Iris pigment epithelial cell (primary cell): ENCODE measurements at regions not wholly inside any gene's neighbourhood (a gene's known extent, or its start where the extent isn't known, plus 50 kb on each side); places are given as distances from the start of the nearest gene placed in this dataset.
"Not testable (repeated sequence)": the region's sequence is repeated elsewhere in the genome, so short reads cannot be mapped to it uniquely, and the experiment has no call there.

Experiments used
- DNase-seq: peaks from one replicate; pipeline ENCODE4 v3.0.0-alpha.2; 2011; ENCODE audit warnings: low read depth

DNA sequence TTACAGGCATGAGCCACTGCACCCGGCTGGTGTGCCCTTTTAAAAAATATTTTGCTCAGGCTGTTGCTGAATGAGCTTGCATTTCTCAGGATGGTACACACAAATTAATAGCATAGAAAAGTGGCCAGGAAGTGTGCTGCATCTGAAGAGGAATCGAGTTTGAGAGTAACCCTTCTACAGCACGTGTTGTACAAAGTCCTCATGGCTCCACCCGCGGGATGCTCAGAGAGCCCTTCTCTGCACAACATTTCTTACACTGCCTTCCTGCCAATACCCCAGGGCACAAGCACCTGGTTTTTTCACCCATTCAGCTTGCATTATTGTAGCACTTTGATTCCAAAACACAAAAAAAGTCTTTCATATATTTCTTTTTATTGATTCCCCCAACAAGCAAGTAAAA, 90.1 kb upstream of the NEDD4L start:
- no peak for DNase-seq

GRCh38 chr18:57951999-57952774, 91.8 kb upstream of the NEDD4L start:
- no peak for DNase-seq

DNA sequence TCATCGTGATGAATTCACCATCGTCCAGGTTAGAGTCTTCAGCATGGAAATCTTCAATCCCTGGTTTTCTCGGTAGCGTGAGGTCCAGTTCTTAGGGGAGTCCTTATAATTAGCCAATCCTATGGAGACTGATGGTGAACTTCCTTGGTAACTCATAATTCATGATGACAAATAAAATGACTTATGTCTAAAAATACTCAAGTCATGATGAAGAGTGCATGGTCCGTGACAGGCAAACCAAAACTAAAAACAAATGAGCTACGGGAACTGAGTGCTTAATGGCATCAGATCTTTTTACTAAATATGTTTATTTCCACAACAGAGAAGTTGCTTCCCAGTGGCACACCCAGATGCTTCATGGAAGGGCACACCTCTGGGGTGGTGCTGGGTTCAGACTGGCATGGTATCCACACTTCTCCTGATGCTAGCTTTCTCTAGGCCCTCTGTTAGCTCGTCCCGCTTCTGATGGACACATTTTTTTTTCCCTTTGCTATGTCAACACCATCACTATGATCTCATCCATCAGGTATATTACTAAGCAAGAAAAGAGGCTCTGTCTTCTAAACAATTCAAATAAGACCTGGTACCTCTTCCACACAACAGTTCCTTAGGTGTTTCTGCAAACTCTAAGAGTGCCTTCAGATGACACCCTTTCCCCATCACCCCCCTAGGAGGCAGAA, 92.8 kb upstream of the NEDD4L start:
- no peak for DNase-seq

DNA sequence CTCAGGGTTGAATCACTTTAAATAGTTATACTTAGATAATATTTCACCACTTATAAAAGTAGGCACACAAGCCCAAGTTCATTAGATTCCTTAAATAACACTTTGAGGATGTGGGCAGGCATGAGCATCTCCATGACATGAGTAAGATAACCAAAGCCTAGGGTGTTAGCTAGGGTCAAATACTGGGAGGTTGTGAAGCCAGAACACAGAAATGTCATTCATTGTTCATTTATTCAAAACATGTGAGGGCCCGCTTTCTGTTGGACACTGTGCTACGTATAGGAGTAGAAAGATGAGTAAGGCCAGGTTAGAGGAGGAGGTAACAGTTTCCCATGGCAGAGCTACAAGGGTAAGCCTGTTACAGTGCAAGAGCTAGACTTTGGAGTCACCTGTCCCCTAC, 93.5 kb upstream of the NEDD4L start:
- DNase-seq = no peak

DNA sequence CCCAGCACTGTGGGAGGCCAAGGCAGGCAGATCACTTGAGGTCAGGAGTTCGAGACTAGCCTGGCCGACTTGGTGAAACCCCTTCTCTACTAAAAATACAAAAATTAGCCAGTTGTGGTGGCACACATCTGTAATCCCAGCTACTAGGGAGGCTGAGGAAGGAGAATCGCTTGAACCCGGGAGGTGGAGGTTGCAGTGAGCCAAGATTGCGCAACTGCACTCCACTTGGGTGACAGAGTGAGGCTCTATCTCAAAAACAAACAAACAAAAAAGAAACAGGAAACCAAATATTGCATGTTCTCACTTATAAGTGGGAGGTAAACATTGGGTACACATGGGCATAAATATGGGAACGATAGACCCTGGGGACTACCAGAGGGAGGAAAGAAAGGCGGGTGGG, 94.7 kb upstream of the NEDD4L start:
- DNase-seq = not testable (repeated sequence)

GRCh38 chr18:57947117-57947516, 96.9 kb upstream of the NEDD4L start:
- no peak for DNase-seq

- peak; percentile 65 for DNase-seq
These were observed 100.3 kb upstream of the NEDD4L start for GRCh38 chr18:57943723-57944122.

- DNase-seq = no peak
These were observed 101.5 kb upstream of the NEDD4L start for GRCh38 chr18:57942493-57942892.

GRCh38 chr18:57941841-57942489, 102.1 kb upstream of the NEDD4L start:
- DNase-seq = no peak

DNA sequence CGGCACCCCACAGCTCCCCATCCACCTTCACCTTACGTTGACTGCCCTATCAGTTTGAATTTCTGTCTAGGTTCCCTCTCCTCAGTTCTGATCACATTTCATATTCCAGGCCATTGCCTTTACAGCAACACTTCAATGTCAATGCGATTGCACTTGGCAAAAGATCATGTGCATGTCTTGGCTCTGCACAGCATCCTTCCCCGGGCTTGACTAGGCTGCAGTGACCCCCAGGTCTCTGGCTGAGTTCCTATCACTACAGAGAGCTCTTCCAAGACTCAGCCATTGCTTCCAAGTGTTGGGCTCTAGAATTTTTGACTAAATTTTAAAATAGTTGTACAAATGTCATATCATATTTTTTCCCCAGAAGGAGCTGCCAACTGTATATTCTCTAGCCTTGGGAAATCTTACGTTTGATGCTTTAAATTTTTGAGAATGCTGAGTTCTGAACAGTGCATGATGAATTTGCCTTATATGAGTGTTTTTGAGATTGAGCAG, 103.8 kb upstream of the NEDD4L start:
- DNase-seq = no peak

GRCh38 chr18:57934375-57934774, 109.7 kb upstream of the NEDD4L start:
- not testable (repeated sequence) for DNase-seq

- DNase-seq = no peak
These were observed 113.0 kb upstream of the NEDD4L start for GRCh38 chr18:57931038-57931437.

GRCh38 chr18:57930476-57930875, 113.5 kb upstream of the NEDD4L start:
- DNase-seq = no peak

DNA sequence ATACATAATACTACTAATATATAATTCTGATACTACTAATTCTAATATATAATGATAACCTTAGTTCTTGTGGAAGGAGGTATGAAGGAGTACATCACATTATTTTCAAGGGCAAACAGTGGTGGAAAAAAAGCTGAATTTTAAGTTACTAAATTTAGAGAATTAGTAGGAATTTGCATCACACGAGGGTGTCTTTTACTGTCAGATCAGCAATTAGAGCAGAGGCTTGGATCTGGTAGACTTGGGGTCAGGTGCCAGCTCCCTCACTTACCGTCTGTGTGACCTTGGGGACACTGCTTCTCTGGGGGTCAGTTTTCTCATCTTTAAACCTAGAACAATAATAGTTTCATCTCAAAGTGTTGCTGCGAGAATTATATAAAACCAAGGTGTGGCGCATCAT, 114.1 kb upstream of the NEDD4L start:
- DNase-seq = no peak

DNA sequence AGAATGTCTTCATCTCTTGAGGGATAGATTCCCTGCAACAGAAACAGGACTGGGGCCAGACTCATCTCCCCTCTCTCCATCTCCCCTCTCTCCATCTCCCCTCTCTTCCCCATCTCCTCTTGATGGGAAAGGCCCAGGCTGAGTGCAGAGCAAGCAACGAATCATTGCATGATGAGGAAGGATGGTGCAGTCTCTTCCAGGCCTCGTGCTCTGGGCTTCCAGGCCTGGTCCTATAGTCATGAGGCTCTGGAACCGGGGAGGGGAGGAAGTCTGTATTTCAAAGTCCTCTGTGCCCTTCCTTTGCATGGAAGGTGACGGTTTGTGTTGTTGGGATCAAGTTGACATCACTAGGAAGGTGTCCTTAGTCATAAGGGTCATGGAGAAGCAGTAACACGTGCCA, 115.6 kb upstream of the NEDD4L start:
- no peak for DNase-seq

DNA sequence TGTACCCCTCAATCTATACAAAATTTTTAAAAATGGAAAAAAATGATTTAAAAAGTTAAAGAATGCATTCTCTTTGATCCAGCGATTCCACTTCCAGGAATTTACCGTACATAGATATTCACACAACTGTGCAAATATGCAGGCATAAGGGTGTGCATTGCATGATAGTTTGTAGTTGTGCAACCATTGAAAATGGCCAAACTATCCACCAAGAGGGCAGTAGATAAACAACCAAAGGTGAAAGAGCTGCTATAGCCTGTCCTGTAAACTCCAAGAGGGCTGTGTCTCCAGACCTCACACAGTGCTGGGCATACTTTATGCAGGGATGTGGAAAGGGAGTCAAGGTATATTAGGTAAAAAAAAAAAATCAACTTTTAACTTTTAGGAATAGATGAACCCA, 116.5 kb upstream of the NEDD4L start:
- no peak for DNase-seq

- peak; percentile 67 for DNase-seq
These were observed 118.3 kb upstream of the NEDD4L start for GRCh38 chr18:57925706-57926105.

DNA sequence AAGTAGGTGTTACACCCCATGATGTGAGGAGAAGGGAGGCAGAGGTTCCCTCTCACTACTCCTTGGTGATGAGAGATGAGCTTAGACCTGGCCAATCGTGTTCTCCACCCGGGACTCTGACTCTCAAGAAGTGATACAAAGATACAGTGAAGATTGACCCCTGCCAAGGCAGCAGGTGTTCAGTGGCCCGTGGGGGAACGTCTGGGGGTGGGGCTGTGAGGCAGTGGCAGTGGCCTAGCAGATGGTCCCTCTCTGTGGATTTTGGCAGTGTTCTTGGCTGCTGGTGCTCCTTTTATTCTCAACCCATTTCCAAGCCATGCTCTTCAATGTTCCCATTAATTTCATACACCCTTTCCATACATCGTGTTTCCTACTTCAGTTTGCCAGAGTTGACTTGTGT, 120.4 kb upstream of the NEDD4L start:
- DNase-seq = no peak

- DNase-seq = no peak
These were observed 119.8 kb upstream of the ATP8B1 start for GRCh38 chr18:57922885-57923284.

DNA sequence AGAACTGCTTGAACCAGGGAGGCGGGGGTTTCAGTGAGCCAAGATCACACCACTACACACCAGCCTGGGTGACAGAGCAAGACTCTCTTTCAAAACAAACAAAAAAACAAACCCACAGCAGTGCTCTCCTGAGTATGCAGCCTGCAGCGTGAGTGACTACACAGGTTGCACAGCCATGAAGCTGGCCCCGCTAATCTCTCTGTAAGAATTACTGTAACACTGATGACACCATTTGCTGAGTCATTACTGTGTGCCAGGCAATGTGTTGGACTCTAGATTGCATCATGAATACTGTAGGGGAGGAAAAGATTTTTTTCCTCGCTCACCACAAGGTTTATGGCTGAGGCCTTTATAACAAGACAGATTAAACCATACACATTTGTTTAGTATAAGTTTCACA, 118.6 kb upstream of the ATP8B1 start:
- peak; percentile 63 for DNase-seq

GRCh38 chr18:57920036-57920435, 116.9 kb upstream of the ATP8B1 start:
- DNase-seq = no peak

- no peak for DNase-seq
These were observed 115.5 kb upstream of the ATP8B1 start for GRCh38 chr18:57918601-57919000.

GRCh38 chr18:57916684-57917083, 113.6 kb upstream of the ATP8B1 start:
- DNase-seq = no peak
